GM12878 (cell line): ENCODE measurements at regions not wholly inside any gene's neighbourhood (a gene's known extent, or its start where the extent isn't known, plus 50 kb on each side); places are given as distances from the start of the nearest gene placed in this dataset.

ENCODE experiments used
- ATAC-seq: fragments of 200-7000 bp; cut with Tn5 transposase; 3 replicates; pipeline ENCODE4 v1.9.1; 2020; ENCODE audit warnings: mild to moderate bottlenecking, moderate library complexity
- BruUV-seq: library from RNA; stranded (reverse); fragments of 400-500 nt; replicated peaks from 2 replicates; lab custom pipeline; 2021; lab: Mats Ljungman, UMichigan
- CTCF ChIA-PET: fragments of 300-600 bp; sonication (Branson Sonifier 250); formaldehyde crosslinking; extraction: SDS; loops from one replicate; lab custom pipeline; 2021; ENCODE audit warnings: inconsistent platforms; lab: Yijun Ruan, JAX
- POLR2A ChIA-PET: fragments of 350-600 bp; formaldehyde crosslinking; extraction: SDS; loops from one replicate; lab custom pipeline; 2021; ENCODE audit warnings: inconsistent platforms; lab: Charles Lee
- RAD21 ChIA-PET: fragments of 300-600 bp; sonication (Branson Sonifier 250); formaldehyde crosslinking; loops from one replicate; lab custom pipeline; 2023; ENCODE audit warnings: antibody characterized with exemption; ENCODE audit not compliant: unreplicated experiment; lab: Charles Lee
- SMC1A ChIA-PET: fragments of 300-600 bp; sonication (Branson Sonifier 250); formaldehyde crosslinking; loops from one replicate; lab custom pipeline; 2023; ENCODE audit not compliant: unreplicated experiment, uncharacterized antibody; lab: Charles Lee
- DNase-seq: peaks from one replicate; pipeline ENCODE4 v3.0.0-alpha.2; 2011; ENCODE audit warnings: low read depth, low spot score
- FAIRE-seq: peaks from 3 replicates; lab custom pipeline; 2011; peaks lifted over from hg19 to GRCh38; lab: Jason Lieb, UNC
- H2AFZ ChIP-seq: 2 replicates; pipeline ENCODE4 v1.6.0; 2011; ENCODE audit warnings: low read depth, low read length, control low read depth; ENCODE audit not compliant: control insufficient read depth
- H3K27ac ChIP-seq: 2 replicates; pipeline ENCODE4 v1.5.1; 2011; ENCODE audit warnings: control low read depth; ENCODE audit not compliant: control insufficient read depth, insufficient read depth
- H3K27me3 ChIP-seq, 2 experiments: replicated peaks in 1 of 2; 2 replicates each; pipeline versions ENCODE4 v1.6.0 to v1.6.1; 2011; ENCODE audit warnings: low read length in 1 of 2; ENCODE audit not compliant: control insufficient read depth in 2 of 2, insufficient read depth in 2 of 2
- H3K36me3 ChIP-seq, 2 experiments: 2 replicates each; pipeline ENCODE4 v1.5.1; 2011; ENCODE audit warnings: low read length in 1 of 2; ENCODE audit not compliant: control insufficient read depth in 2 of 2, insufficient read depth in 2 of 2
- H3K4me1 ChIP-seq: 2 replicates; pipeline ENCODE4 v1.6.1; 2011; ENCODE audit warnings: mild to moderate bottlenecking, low read length, moderate library complexity, mixed read lengths; ENCODE audit not compliant: control insufficient read depth, insufficient read depth
- H3K4me2 ChIP-seq: 2 replicates; pipeline ENCODE4 v1.6.0; 2011; ENCODE audit warnings: control low read depth; ENCODE audit not compliant: control insufficient read depth, insufficient read depth
- H3K4me3 ChIP-seq: fragments of 200-600 bp; sonication (generic); 2 replicates; pipeline ENCODE4 v1.5.1; 2016
- H3K79me2 ChIP-seq: 2 replicates; pipeline ENCODE4 v1.6.0; 2011; ENCODE audit warnings: low read length; ENCODE audit not compliant: control insufficient read depth, insufficient read depth
- H3K9ac ChIP-seq: 2 replicates; pipeline ENCODE4 v1.8.0; 2011; ENCODE audit warnings: low read length, control low read depth, mixed read lengths; ENCODE audit not compliant: control insufficient read depth, insufficient read depth
- H3K9me3 ChIP-seq: replicated peaks from 3 replicates; pipeline ENCODE4 v1.5.1; 2011; ENCODE audit warnings: mild to moderate bottlenecking, low read length; ENCODE audit not compliant: control insufficient read depth, insufficient read depth
- H4K20me1 ChIP-seq: 2 replicates; pipeline ENCODE4 v1.6.0; 2011; ENCODE audit not compliant: control insufficient read depth, insufficient read depth
- CTCF ChIP-seq, 3 experiments: IDR thresholded peaks in 2 of 3; conservative IDR thresholded peaks in 1 of 3; 2 replicates each; pipeline ENCODE4 v1.5.1; 2011; ENCODE audit warnings: low read depth in 3 of 3, low read length in 3 of 3, mild to moderate bottlenecking in 3 of 3, control low read depth in 2 of 3, moderate library complexity in 2 of 3, inconsistent platforms in 1 of 3, mixed read lengths in 1 of 3; ENCODE audit not compliant: control insufficient read depth in 2 of 3, insufficient read depth in 1 of 3; ENCODE audit errors: extremely low read depth in 1 of 3
- FOS ChIP-seq: IDR thresholded peaks from 3 replicates; pipeline ENCODE4 v1.6.1; 2011; ENCODE audit warnings: borderline replicate concordance; ENCODE audit not compliant: insufficient read length; ENCODE audit errors: extremely low read depth
- IRF3 ChIP-seq: fragments of 450-650 bp; IDR thresholded peaks from 2 replicates; pipeline ENCODE4 v1.6.1; 2014; ENCODE audit warnings: mild to moderate bottlenecking
- MAX ChIP-seq: IDR thresholded peaks from 2 replicates; pipeline ENCODE4 v1.6.1; 2012; ENCODE audit warnings: low read depth, low read length, improper control_type of control experiment
- MTA2 ChIP-seq: fragments of 450-650 bp; IDR thresholded peaks from 2 replicates; pipeline ENCODE4 v1.6.1; 2016; ENCODE audit warnings: low read depth, mild to moderate bottlenecking, moderate library complexity
- NBN ChIP-seq: fragments of 450-650 bp; IDR thresholded peaks from 2 replicates; pipeline ENCODE4 v1.6.1; 2016
- NFIC ChIP-seq: IDR thresholded peaks from 2 replicates; pipeline ENCODE4 v1.6.1; 2012; ENCODE audit warnings: low read depth, mild to moderate bottlenecking, inconsistent platforms, low read length, moderate library complexity
- NR2F1 ChIP-seq: fragments of 450-650 bp; conservative IDR thresholded peaks from 2 replicates; pipeline ENCODE4 v1.6.1; 2017; ENCODE audit warnings: mild to moderate bottlenecking
- PBX3 ChIP-seq: IDR thresholded peaks from 2 replicates; pipeline ENCODE4 v1.6.1; 2011; ENCODE audit warnings: mild to moderate bottlenecking, low read depth, low read length, moderate library complexity; ENCODE audit not compliant: insufficient replicate concordance
- RELA ChIP-seq: fragments of 450-650 bp; IDR thresholded peaks from 2 replicates; pipeline ENCODE4 v1.8.0; 2014; ENCODE audit warnings: borderline replicate concordance; ENCODE audit not compliant: partially characterized antibody
- RELB ChIP-seq: fragments of 450-650 bp; IDR thresholded peaks from 2 replicates; pipeline ENCODE4 v1.6.1; 2017; ENCODE audit warnings: low read depth, mild to moderate bottlenecking, moderate library complexity
- TAF1 ChIP-seq: IDR thresholded peaks from 2 replicates; pipeline ENCODE4 v1.6.1; 2011; ENCODE audit warnings: mild to moderate bottlenecking, low read depth, low read length, borderline replicate concordance
- ZBTB11 ChIP-seq: fragments of 450-650 bp; formaldehyde crosslinking; IDR thresholded peaks from 2 replicates; pipeline ENCODE4 v1.5.0; 2022; ENCODE audit warnings: mild to moderate bottlenecking, missing genetic modification characterization
- ZNF384 ChIP-seq: IDR thresholded peaks from 2 replicates; pipeline ENCODE4 v1.6.1; 2012; ENCODE audit warnings: low read depth, mild to moderate bottlenecking, low read length, improper control_type of control experiment, borderline replicate concordance
- whole genome bisulfite sequencing: methylation state at CpG from one replicate; pipeline ENCODE4 v1.1.6; 2016; ENCODE audit warnings: low lambda C conversion rate; ENCODE audit not compliant: insufficient replicate concordance, insufficient coverage; ENCODE audit errors: missing lambda C conversion rate; 5-methylcytosine and 5-hydroxymethylcytosine counted together
- in situ Hi-C: fragments of 300-500 bp; cut with MboI; formaldehyde crosslinking; loops from 9 replicates; pipeline ENCODE4 v1.14.3; 2018; ENCODE audit warnings: mixed read lengths
- intact Hi-C: fragments of 100-400 bp; cut with micrococcal nuclease; formaldehyde crosslinking; loops from one replicate; pipeline ENCODE4 v1.14.2; 2022; ENCODE audit not compliant: unreplicated experiment

GRCh38 chr2:177114712-177115111, 97.9 kb upstream of the HNRNPA3 start:
- in situ Hi-C loops (no loop called here), intact Hi-C loops (no loop called here)
- no peak overlapping the region for H2AFZ ChIP-seq
- H3K27ac ChIP-seq: no peak overlapping the region
- no peak for ATAC-seq
- FAIRE-seq: no peak
- H3K79me2 ChIP-seq: no peaks in the 10 kb centered on the region
- no peaks in the 10 kb centered on the region for H3K4me1 ChIP-seq
- H3K9me3 ChIP-seq: no peaks in the 10 kb centered on the region
- H3K27me3 ChIP-seq: no peaks in the 10 kb centered on the region
- H3K36me3 ChIP-seq: no peaks in the 10 kb centered on the region
- RAD21 ChIA-PET: no interaction called here
- 71% methylated on average over 5 of the region's 5 CpGs for WGBS
- no peak overlapping the region for H3K4me3 ChIP-seq
- no peak for DNase-seq
- SMC1A ChIA-PET: interaction anchor here (0.6 to 1.8 kb wide), 3 partner anchors 15 to 266 kb away, joined by 3 to 6 read pairs (median 5); no protein-coding TSS in a partner anchor
- H3K9ac ChIP-seq: no peak overlapping the region
- CTCF ChIA-PET: interaction anchor here (1.5 kb wide), 1 partner anchor 8 kb away, joined by 4 read pairs; no protein-coding TSS in a partner anchor
- no peak overlapping the region for H3K4me2 ChIP-seq
- H4K20me1 ChIP-seq: no peaks in the 10 kb centered on the region
- POLR2A ChIA-PET: no interaction called here
- no TSS peak for BruUV-seq
- TF ChIP-seq IRF3 (no peak), FOS (no peak), RELB (no peak), ZBTB11 (no peak), NR2F1 (no peak), NBN (no peak), CTCF (IDR thresholded peaks at IDR 0.05 in 2 of 3, conservative IDR thresholded peaks at IDR 0.05 in 1 of 3; ENCODE audit: control insufficient read depth in 2 of 3, extremely low read depth in 1 of 3, insufficient read depth in 1 of 3, low read depth in 3 of 3, low read length in 3 of 3) (no peak), MAX (no peak), PBX3 (no peak), MTA2 (no peak), TAF1 (no peak), NFIC (no peak), ZNF384 (no peak), RELA (no peak)
